Neural progenitor cell (in vitro differentiated cells): ENCODE measurements at regions not wholly inside any gene's neighbourhood (a gene's known extent, or its start where the extent isn't known, plus 50 kb on each side); places are given as distances from the start of the nearest gene placed in this dataset.

Experiments used
- DNase-seq: peaks from one replicate; pipeline ENCODE4 v3.0.0-alpha.2; 2016; ENCODE audit warnings: low spot score
- H2AFZ ChIP-seq: fragments of 200-600 bp; sonication (generic); replicated peaks from 2 replicates; pipeline ENCODE4 v1.6.1; 2016; ENCODE audit warnings: antibody characterized with exemption
- H3F3A ChIP-seq: fragments of 200-600 bp; sonication (generic); 2 replicates; pipeline ENCODE4 v1.6.1; 2016; ENCODE audit warnings: antibody characterized with exemption, low read depth
- H3K27ac ChIP-seq: fragments of 200-600 bp; sonication (generic); 2 replicates; pipeline ENCODE4 v1.5.1; 2016; ENCODE audit warnings: mild to moderate bottlenecking
- H3K27me3 ChIP-seq: fragments of 200-600 bp; sonication (generic); 2 replicates; pipeline ENCODE4 v1.6.1; 2016; ENCODE audit warnings: mild to moderate bottlenecking, moderate library complexity
- H3K36me3 ChIP-seq: fragments of 200-600 bp; sonication (generic); 2 replicates; pipeline ENCODE4 v1.5.1; 2016
- H3K4me1 ChIP-seq: fragments of 200-600 bp; sonication (generic); 2 replicates; pipeline ENCODE4 v1.6.1; 2016; ENCODE audit warnings: mixed run types
- H3K4me2 ChIP-seq: fragments of 200-600 bp; sonication (generic); 2 replicates; pipeline ENCODE4 v1.6.1; 2016
- H3K4me3 ChIP-seq: fragments of 200-600 bp; sonication (generic); 2 replicates; pipeline ENCODE4 v1.5.1; 2016
- H3K79me2 ChIP-seq: fragments of 200-600 bp; sonication (generic); 2 replicates; pipeline ENCODE4 v1.6.1; 2016; ENCODE audit warnings: low read depth
- H3K9ac ChIP-seq: fragments of 200-600 bp; sonication (generic); 2 replicates; pipeline ENCODE4 v1.6.1; 2016
- H3K9me3 ChIP-seq: fragments of 200-600 bp; sonication (generic); 2 replicates; pipeline ENCODE4 v1.5.1; 2016; ENCODE audit warnings: low read depth
- H4K20me1 ChIP-seq: fragments of 200-600 bp; sonication (generic); 2 replicates; pipeline ENCODE4 v1.6.1; 2016; ENCODE audit warnings: low read depth
- H3K27ac Mint-ChIP-seq: 3 replicates; pipeline ENCODE4 v1.8.0; 2021; ENCODE audit warnings: mixed read lengths
- H3K27me3 Mint-ChIP-seq: 2 replicates; pipeline ENCODE4 v1.8.0; 2022; ENCODE audit warnings: low read depth, mild to moderate bottlenecking, inconsistent platforms, moderate library complexity, mixed read lengths; ENCODE audit not compliant: insufficient read depth
- H3K36me3 Mint-ChIP-seq: 3 replicates; pipeline ENCODE4 v1.8.0; 2021; ENCODE audit warnings: mixed read lengths
- H3K4me1 Mint-ChIP-seq: 3 replicates; pipeline ENCODE4 v1.8.0; 2021; ENCODE audit warnings: mixed read lengths
- H3K4me3 Mint-ChIP-seq: 3 replicates; pipeline ENCODE4 v1.8.0; 2021; ENCODE audit warnings: mild to moderate bottlenecking, moderate library complexity, mixed read lengths
- H3K9me3 Mint-ChIP-seq: 3 replicates; pipeline ENCODE4 v1.8.0; 2020; ENCODE audit warnings: mixed read lengths
- EZH2 ChIP-seq: fragments of 200-600 bp; sonication (generic); IDR thresholded peaks from 2 replicates; pipeline ENCODE4 v1.6.1; 2017; ENCODE audit warnings: antibody characterized with exemption, mild to moderate bottlenecking, moderate library complexity
- EZH2phosphoT487 ChIP-seq: fragments of 200-600 bp; sonication (generic); IDR thresholded peaks from 2 replicates; pipeline ENCODE4 v1.6.1; 2017; ENCODE audit warnings: antibody characterized with exemption
- TF ChIP-seq, protein P1 (sequence below): fragments of 200-600 bp; sonication (generic); IDR thresholded peaks from 2 replicates; pipeline ENCODE4 v1.5.1; 2017; ENCODE audit warnings: antibody characterized with exemption, mild to moderate bottlenecking

DNA sequence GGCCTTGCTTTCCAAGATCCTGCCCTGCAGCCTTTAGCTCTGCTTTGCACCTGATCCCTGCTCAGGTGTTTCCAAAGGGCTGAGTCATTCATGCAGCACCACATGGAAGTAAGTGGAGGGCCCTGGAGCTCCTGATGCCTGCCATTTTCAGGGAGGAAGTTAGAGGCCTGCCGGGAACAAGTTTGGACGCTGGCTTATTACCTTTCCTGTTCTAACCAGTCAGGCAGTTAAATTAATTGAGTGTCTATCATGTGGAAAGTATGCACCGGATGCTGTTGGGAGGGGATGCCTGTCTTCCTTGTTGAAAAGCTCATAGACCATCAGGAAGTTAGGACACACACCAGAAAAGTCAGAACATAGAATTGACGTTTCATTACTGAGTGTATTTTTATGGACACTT, 73.7 kb upstream of the PLET1 start:
- Histone ChIP-seq H3F3A (no peaks in the 10 kb centered on the region), H3K9ac (no peak overlapping the region), H2AFZ (no peak overlapping the region), H3K27ac (no peak overlapping the region), H3K4me1 (no peaks in the 10 kb centered on the region), H3K4me3 (no peak overlapping the region), H4K20me1 (no peaks in the 10 kb centered on the region), H3K9me3 (no peaks in the 10 kb centered on the region), H3K79me2 (no peaks in the 10 kb centered on the region), H3K36me3 (no peaks in the 10 kb centered on the region), H3K27me3 (no peaks in the 10 kb centered on the region), H3K4me2 (no peak overlapping the region)
- Mint-ChIP-seq H3K4me3 (no peak overlapping the region), H3K27me3 (peaks cover 8% of the 10 kb centered on the region), H3K27ac (no peak overlapping the region), H3K36me3 (no peaks in the 10 kb centered on the region), H3K9me3 (no peaks in the 10 kb centered on the region), H3K4me1 (no peaks in the 10 kb centered on the region)
- DNase-seq, result no peak
- TF ChIP-seq EZH2phosphoT487, result no peak
- TF ChIP-seq EZH2, result no peak
- TF ChIP-seq, protein P1, sequence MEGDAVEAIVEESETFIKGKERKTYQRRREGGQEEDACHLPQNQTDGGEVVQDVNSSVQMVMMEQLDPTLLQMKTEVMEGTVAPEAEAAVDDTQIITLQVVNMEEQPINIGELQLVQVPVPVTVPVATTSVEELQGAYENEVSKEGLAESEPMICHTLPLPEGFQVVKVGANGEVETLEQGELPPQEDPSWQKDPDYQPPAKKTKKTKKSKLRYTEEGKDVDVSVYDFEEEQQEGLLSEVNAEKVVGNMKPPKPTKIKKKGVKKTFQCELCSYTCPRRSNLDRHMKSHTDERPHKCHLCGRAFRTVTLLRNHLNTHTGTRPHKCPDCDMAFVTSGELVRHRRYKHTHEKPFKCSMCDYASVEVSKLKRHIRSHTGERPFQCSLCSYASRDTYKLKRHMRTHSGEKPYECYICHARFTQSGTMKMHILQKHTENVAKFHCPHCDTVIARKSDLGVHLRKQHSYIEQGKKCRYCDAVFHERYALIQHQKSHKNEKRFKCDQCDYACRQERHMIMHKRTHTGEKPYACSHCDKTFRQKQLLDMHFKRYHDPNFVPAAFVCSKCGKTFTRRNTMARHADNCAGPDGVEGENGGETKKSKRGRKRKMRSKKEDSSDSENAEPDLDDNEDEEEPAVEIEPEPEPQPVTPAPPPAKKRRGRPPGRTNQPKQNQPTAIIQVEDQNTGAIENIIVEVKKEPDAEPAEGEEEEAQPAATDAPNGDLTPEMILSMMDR, result no peak

DNA sequence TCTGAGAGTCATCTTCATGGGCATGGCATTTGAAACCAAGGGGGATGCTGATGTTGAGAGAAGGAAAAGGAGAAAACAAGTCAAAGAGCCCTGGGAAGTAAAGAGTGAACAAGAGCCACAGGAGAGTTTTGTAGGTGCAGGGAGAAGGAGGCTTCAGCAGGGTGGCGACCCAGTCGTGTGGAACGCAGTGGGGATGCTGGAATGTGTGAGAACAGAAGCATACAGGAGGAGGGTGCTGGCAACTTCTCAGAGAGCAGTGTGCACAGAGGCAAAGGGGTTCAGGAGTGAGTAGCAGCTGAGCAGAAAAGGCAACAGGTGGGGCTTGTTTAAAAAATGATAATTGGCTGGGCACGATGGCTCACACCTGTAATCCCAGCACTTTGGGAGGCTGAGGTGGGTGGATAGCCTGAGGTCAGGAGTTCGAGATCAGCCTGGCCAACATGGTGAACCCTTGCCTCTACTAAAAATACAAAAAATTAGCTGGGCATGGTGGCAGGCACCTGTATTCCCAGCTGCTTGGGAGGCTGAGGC, 75.8 kb upstream of the PLET1 start:
- Mint-ChIP-seq H3K4me3 (no peak overlapping the region), H3K27ac (no peak overlapping the region), H3K36me3 (no peaks in the 10 kb centered on the region), H3K27me3 (peaks cover 6% of the 10 kb centered on the region), H3K4me1 (no peaks in the 10 kb centered on the region), H3K9me3 (no peaks in the 10 kb centered on the region)
- TF ChIP-seq EZH2phosphoT487, result no peak
- TF ChIP-seq EZH2, result no peak
- TF ChIP-seq, protein P1, result no peak
- Histone ChIP-seq H3K27me3 (no peaks in the 10 kb centered on the region), H3K27ac (no peak overlapping the region), H3F3A (no peaks in the 10 kb centered on the region), H3K9ac (no peak overlapping the region), H3K9me3 (no peaks in the 10 kb centered on the region), H3K79me2 (no peaks in the 10 kb centered on the region), H2AFZ (no peak overlapping the region), H3K4me3 (no peak overlapping the region), H3K4me1 (no peaks in the 10 kb centered on the region), H3K36me3 (no peaks in the 10 kb centered on the region), H3K4me2 (no peak overlapping the region), H4K20me1 (no peaks in the 10 kb centered on the region)
- no peak for DNase-seq

DNA sequence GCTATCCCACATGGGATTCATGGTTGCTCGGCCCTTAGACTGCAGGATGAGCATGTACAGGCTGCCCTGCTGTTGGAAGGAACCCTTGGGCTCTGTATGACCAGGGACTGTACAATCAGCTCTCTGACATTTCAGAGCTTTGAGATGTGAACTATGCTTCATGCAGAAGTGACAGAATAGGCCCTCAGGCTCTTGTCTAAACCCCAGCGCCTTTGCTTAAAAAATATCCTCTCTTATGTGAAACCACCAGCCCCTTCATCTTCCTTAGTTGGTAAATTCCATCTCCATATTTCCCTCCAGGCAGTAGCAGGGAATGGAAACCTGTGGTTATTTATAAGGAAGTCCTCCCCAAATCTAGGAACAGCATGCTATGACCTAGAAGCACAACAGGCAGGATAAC, 78.9 kb upstream of the PLET1 start:
- Histone ChIP-seq H3F3A (no peaks in the 10 kb centered on the region), H3K9me3 (no peaks in the 10 kb centered on the region), H2AFZ (no peak overlapping the region), H3K4me3 (no peak overlapping the region), H3K27me3 (no peaks in the 10 kb centered on the region), H3K27ac (no peak overlapping the region), H3K9ac (no peak overlapping the region), H3K36me3 (no peaks in the 10 kb centered on the region), H3K4me2 (no peak overlapping the region), H4K20me1 (no peaks in the 10 kb centered on the region), H3K79me2 (no peaks in the 10 kb centered on the region), H3K4me1 (no peaks in the 10 kb centered on the region)
- TF ChIP-seq EZH2phosphoT487, result no peak
- TF ChIP-seq, protein P1, result no peak
- TF ChIP-seq EZH2, result no peak
- Mint-ChIP-seq H3K4me3 (no peak overlapping the region), H3K27me3 (peaks cover 6% of the 10 kb centered on the region), H3K9me3 (no peaks in the 10 kb centered on the region), H3K36me3 (no peaks in the 10 kb centered on the region), H3K4me1 (no peaks in the 10 kb centered on the region), H3K27ac (no peak overlapping the region)
- no peak for DNase-seq
